ENCODE measurements at regions not wholly inside any gene's neighbourhood (a gene's known extent, or its start where the extent isn't known, plus 50 kb on each side); places are given as distances from the start of the nearest gene placed in this dataset.

DNA sequence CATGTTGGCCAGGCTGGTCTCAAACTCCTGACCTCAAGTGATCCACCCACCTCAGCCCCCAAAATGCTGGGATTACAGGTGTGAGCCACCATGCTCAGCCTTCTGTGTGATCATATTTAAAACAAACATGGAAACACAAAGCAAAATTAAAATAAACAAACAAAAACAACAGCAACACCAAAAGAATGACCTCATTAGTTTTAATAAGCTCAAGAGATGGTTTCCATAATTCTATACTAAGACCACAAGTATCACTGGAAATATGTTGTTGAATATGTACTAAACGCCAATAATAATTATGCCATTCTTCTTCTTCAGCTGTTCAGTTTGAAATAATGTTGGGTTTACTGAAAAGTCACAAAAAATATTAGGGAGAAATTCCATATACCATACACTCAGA lies 526.4 kb downstream of the LRRIQ3 start:
- TF ChIP-seq, protein P1, sequence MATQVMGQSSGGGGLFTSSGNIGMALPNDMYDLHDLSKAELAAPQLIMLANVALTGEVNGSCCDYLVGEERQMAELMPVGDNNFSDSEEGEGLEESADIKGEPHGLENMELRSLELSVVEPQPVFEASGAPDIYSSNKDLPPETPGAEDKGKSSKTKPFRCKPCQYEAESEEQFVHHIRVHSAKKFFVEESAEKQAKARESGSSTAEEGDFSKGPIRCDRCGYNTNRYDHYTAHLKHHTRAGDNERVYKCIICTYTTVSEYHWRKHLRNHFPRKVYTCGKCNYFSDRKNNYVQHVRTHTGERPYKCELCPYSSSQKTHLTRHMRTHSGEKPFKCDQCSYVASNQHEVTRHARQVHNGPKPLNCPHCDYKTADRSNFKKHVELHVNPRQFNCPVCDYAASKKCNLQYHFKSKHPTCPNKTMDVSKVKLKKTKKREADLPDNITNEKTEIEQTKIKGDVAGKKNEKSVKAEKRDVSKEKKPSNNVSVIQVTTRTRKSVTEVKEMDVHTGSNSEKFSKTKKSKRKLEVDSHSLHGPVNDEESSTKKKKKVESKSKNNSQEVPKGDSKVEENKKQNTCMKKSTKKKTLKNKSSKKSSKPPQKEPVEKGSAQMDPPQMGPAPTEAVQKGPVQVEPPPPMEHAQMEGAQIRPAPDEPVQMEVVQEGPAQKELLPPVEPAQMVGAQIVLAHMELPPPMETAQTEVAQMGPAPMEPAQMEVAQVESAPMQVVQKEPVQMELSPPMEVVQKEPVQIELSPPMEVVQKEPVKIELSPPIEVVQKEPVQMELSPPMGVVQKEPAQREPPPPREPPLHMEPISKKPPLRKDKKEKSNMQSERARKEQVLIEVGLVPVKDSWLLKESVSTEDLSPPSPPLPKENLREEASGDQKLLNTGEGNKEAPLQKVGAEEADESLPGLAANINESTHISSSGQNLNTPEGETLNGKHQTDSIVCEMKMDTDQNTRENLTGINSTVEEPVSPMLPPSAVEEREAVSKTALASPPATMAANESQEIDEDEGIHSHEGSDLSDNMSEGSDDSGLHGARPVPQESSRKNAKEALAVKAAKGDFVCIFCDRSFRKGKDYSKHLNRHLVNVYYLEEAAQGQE (IDR thresholded peaks at IDR 0.05) = no peak
- TF ChIP-seq, protein P2, sequence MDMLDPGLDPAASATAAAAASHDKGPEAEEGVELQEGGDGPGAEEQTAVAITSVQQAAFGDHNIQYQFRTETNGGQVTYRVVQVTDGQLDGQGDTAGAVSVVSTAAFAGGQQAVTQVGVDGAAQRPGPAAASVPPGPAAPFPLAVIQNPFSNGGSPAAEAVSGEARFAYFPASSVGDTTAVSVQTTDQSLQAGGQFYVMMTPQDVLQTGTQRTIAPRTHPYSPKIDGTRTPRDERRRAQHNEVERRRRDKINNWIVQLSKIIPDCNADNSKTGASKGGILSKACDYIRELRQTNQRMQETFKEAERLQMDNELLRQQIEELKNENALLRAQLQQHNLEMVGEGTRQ (IDR thresholded peaks at IDR 0.05) = no peak
- TF ChIP-seq HOXA7 (CRISPR knock-in tag; IDR thresholded peaks at IDR 0.05) (no peak), POLR2A (IDR thresholded peaks at IDR 0.05; ENCODE audit: low read length) (no peak), TP53 (CRISPR knock-in tag; IDR thresholded peaks at IDR 0.05) (no peak), ESRRA (IDR thresholded peaks at IDR 0.05; ENCODE audit: borderline replicate concordance, low read length) (no peak), RARB (CRISPR knock-in tag; IDR thresholded peaks at IDR 0.05) (no peak)
- TF ChIP-seq, protein P3, sequence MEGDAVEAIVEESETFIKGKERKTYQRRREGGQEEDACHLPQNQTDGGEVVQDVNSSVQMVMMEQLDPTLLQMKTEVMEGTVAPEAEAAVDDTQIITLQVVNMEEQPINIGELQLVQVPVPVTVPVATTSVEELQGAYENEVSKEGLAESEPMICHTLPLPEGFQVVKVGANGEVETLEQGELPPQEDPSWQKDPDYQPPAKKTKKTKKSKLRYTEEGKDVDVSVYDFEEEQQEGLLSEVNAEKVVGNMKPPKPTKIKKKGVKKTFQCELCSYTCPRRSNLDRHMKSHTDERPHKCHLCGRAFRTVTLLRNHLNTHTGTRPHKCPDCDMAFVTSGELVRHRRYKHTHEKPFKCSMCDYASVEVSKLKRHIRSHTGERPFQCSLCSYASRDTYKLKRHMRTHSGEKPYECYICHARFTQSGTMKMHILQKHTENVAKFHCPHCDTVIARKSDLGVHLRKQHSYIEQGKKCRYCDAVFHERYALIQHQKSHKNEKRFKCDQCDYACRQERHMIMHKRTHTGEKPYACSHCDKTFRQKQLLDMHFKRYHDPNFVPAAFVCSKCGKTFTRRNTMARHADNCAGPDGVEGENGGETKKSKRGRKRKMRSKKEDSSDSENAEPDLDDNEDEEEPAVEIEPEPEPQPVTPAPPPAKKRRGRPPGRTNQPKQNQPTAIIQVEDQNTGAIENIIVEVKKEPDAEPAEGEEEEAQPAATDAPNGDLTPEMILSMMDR (IDR thresholded peaks at IDR 0.05) = no peak
